SK-N-SH treated with all-trans-retinoic acid at 6 μM for 48 hours (cell line): ENCODE measurements at regions not wholly inside any gene's neighbourhood (a gene's known extent, or its start where the extent isn't known, plus 50 kb on each side); places are given as distances from the start of the nearest gene placed in this dataset.

Source experiments
- ATAC-seq: fragments of 200-7000 bp; cut with Tn5 transposase; 3 replicates; pipeline ENCODE4 v1.9.1; 2020; ENCODE audit warnings: mild to moderate bottlenecking, moderate library complexity
- ARNTL ChIP-seq: fragments of 450-650 bp; formaldehyde crosslinking; IDR thresholded peaks from 2 replicates; pipeline ENCODE4 v1.5.0; 2020; ENCODE audit warnings: low read depth, mild to moderate bottlenecking, moderate library complexity, borderline replicate concordance
- ESRRG ChIP-seq: fragments of 250-450 bp; sonication (Bioruptor Pico); IDR thresholded peaks from 2 replicates; pipeline ENCODE4 v1.6.1; 2021; ENCODE audit warnings: mild to moderate bottlenecking
- GLIS3 ChIP-seq: fragments of 250-450 bp; sonication (Bioruptor Pico); IDR thresholded peaks from 2 replicates; pipeline ENCODE4 v1.5.0; 2020; ENCODE audit warnings: mild to moderate bottlenecking, moderate library complexity
- ISL1 ChIP-seq: fragments of 250-450 bp; sonication (Bioruptor Pico); IDR thresholded peaks from 2 replicates; pipeline ENCODE4 v2.1.2; 2022; ENCODE audit warnings: mild to moderate bottlenecking, moderate library complexity
- OSR1 ChIP-seq: fragments of 250-450 bp; sonication (Bioruptor Pico); IDR thresholded peaks from 2 replicates; pipeline ENCODE4 v1.8.0; 2022; ENCODE audit warnings: moderate library complexity, mild to moderate bottlenecking, inconsistent platforms
- PPARA ChIP-seq: fragments of 250-450 bp; sonication (Bioruptor Pico); IDR thresholded peaks from 2 replicates; pipeline ENCODE4 v1.5.0; 2020; ENCODE audit warnings: mild to moderate bottlenecking, borderline replicate concordance
- RARB ChIP-seq: fragments of 250-450 bp; sonication (Bioruptor Pico); IDR thresholded peaks from 2 replicates; pipeline ENCODE4 v1.8.0; 2021; ENCODE audit warnings: mild to moderate bottlenecking, moderate library complexity
- SNAI2 ChIP-seq: fragments of 250-450 bp; sonication (Bioruptor Pico); IDR thresholded peaks from 2 replicates; pipeline ENCODE4 v1.5.0; 2020; ENCODE audit warnings: mild to moderate bottlenecking, moderate library complexity
- TCF4 ChIP-seq: fragments of 250-450 bp; sonication (Bioruptor Pico); IDR thresholded peaks from 2 replicates; pipeline ENCODE4 v1.8.0; 2021; ENCODE audit warnings: mild to moderate bottlenecking, moderate library complexity, borderline replicate concordance
- TOX ChIP-seq: fragments of 250-450 bp; sonication (Bioruptor Pico); IDR thresholded peaks from 2 replicates; pipeline ENCODE4 v1.8.0; 2021; ENCODE audit warnings: mild to moderate bottlenecking, moderate library complexity, borderline replicate concordance
- ZC3H10 ChIP-seq: fragments of 250-450 bp; sonication (Bioruptor Pico); IDR thresholded peaks from 2 replicates; pipeline ENCODE4 v1.5.1; 2021; ENCODE audit warnings: mild to moderate bottlenecking, moderate library complexity
- ZFP30 ChIP-seq: fragments of 450-650 bp; formaldehyde crosslinking; IDR thresholded peaks from 2 replicates; pipeline ENCODE4 v1.5.0; 2022; ENCODE audit warnings: mild to moderate bottlenecking, moderate library complexity
- ZNF565 ChIP-seq: fragments of 450-650 bp; formaldehyde crosslinking; conservative IDR thresholded peaks from 2 replicates; pipeline ENCODE4 v1.5.0; 2020; ENCODE audit warnings: low read depth, mild to moderate bottlenecking, moderate library complexity
- ZNF70 ChIP-seq: fragments of 450-650 bp; formaldehyde crosslinking; IDR thresholded peaks from 2 replicates; pipeline ENCODE4 v1.5.0; 2020; ENCODE audit warnings: mild to moderate bottlenecking, moderate library complexity
- ZNF8 ChIP-seq: fragments of 450-650 bp; formaldehyde crosslinking; IDR thresholded peaks from 2 replicates; pipeline ENCODE4 v1.5.0; 2020; ENCODE audit warnings: mild to moderate bottlenecking, moderate library complexity
- TF ChIP-seq, protein P1 (sequence below): fragments of 250-450 bp; sonication (Bioruptor Pico); IDR thresholded peaks from 2 replicates; pipeline ENCODE4 v1.8.0; 2021; ENCODE audit warnings: low read depth, mild to moderate bottlenecking, moderate library complexity, borderline replicate concordance
- TF ChIP-seq, protein P2 (sequence below): fragments of 250-450 bp; sonication (Bioruptor Pico); IDR thresholded peaks from 2 replicates; pipeline ENCODE4 v1.5.1; 2021; ENCODE audit warnings: mild to moderate bottlenecking, moderate library complexity
- TF ChIP-seq, protein P3 (sequence below): fragments of 250-450 bp; sonication (Bioruptor Pico); IDR thresholded peaks from 2 replicates; pipeline ENCODE4 v1.5.0; 2020; ENCODE audit warnings: mild to moderate bottlenecking, moderate library complexity
- TF ChIP-seq, protein P4 (sequence below): fragments of 250-450 bp; sonication (Bioruptor Pico); IDR thresholded peaks from 2 replicates; pipeline ENCODE4 v1.5.1; 2020; ENCODE audit warnings: low read depth, mild to moderate bottlenecking, moderate library complexity
- TF ChIP-seq, protein P5 (sequence below): fragments of 250-450 bp; sonication (Bioruptor Pico); IDR thresholded peaks from 2 replicates; pipeline ENCODE4 v1.8.0; 2020; ENCODE audit warnings: mild to moderate bottlenecking, moderate library complexity, borderline replicate concordance

DNA sequence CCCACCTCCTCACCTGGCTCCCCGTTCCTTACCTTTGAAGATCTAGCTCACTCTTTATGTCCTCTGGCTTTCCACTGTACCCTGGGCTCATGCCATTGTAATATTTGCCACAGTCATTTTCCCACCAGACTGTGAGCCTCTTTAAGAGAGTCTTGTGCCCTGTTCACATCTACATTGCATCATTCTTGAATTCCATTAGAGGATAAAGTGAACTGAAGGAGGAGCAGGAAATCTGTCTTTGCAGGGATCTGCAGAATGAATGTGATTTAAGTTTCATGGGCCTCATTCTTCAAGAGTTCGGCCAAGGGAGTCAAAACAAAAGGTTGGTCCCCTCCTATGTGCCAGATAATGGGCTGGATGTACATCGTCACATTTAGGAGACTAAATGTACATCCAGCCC lies 272.6 kb upstream of the CITED2 start:
- ATAC-seq = no peak

DNA sequence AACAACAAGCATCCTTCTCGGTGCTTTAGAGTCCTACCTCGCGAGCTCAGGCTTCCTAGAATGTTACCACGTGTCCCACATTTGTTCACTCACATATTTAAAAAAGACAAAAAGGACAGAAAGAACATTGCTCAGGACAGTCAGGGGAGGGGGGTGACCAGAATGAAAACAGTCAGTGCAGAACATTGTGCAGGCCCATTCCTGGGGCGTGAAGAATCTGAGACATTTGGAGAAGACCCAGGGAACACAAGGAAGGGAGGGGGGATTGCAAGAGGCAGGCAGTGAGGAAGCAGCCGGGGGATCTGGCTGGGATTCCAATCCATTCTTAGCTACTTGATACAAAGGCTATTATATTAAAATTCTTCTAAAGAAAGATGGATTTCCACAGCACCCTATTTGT lies 270.4 kb upstream of the CITED2 start:
- no peak for TF ChIP-seq TOX (CRISPR knock-in tag)
- ATAC-seq = peak; percentile 88

More for the DNA sequence above, 272.6 kb upstream of the CITED2 start:
- no peak for TF ChIP-seq ZNF70 (CRISPR knock-in tag)
- no peak for TF ChIP-seq ZFP30
- TF ChIP-seq, protein P1, sequence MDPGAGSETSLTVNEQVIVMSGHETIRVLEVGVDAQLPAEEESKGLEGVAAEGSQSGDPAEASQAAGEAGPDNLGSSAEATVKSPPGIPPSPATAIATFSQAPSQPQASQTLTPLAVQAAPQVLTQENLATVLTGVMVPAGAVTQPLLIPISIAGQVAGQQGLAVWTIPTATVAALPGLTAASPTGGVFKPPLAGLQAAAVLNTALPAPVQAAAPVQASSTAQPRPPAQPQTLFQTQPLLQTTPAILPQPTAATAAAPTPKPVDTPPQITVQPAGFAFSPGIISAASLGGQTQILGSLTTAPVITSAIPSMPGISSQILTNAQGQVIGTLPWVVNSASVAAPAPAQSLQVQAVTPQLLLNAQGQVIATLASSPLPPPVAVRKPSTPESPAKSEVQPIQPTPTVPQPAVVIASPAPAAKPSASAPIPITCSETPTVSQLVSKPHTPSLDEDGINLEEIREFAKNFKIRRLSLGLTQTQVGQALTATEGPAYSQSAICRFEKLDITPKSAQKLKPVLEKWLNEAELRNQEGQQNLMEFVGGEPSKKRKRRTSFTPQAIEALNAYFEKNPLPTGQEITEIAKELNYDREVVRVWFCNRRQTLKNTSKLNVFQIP (CRISPR knock-in tag) = no peak
- TF ChIP-seq ISL1 = no peak
- no peak for TF ChIP-seq RARB (CRISPR knock-in tag)
- TF ChIP-seq, protein P2, sequence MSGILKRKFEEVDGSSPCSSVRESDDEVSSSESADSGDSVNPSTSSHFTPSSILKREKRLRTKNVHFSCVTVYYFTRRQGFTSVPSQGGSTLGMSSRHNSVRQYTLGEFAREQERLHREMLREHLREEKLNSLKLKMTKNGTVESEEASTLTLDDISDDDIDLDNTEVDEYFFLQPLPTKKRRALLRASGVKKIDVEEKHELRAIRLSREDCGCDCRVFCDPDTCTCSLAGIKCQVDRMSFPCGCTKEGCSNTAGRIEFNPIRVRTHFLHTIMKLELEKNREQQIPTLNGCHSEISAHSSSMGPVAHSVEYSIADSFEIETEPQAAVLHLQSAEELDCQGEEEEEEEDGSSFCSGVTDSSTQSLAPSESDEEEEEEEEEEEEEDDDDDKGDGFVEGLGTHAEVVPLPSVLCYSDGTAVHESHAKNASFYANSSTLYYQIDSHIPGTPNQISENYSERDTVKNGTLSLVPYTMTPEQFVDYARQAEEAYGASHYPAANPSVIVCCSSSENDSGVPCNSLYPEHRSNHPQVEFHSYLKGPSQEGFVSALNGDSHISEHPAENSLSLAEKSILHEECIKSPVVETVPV (CRISPR knock-in tag) = no peak

DNA sequence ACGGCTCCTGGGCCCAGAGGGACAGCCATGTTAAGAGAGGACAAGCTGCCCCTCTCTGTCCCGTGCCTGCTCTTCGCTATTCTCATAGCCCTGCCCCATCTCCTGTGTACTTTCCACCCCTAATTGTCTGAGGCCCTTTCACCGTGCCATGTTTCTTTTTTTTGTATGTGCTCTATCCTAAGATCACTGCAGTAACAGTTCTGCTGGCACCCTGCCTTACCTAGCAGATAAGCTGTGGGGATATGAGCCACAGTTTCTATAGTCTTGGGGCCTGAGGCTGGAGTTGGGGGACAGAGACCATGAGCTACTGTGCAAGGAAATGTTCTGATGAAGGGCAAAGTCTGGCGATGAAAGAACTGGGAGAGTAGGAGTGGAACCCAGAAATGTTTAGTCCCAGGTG lies 269.5 kb upstream of the CITED2 start:
- no peak for ATAC-seq
- no peak for TF ChIP-seq OSR1
- no peak for TF ChIP-seq ZFP30
- no peak for TF ChIP-seq ISL1
- TF ChIP-seq, protein P3, sequence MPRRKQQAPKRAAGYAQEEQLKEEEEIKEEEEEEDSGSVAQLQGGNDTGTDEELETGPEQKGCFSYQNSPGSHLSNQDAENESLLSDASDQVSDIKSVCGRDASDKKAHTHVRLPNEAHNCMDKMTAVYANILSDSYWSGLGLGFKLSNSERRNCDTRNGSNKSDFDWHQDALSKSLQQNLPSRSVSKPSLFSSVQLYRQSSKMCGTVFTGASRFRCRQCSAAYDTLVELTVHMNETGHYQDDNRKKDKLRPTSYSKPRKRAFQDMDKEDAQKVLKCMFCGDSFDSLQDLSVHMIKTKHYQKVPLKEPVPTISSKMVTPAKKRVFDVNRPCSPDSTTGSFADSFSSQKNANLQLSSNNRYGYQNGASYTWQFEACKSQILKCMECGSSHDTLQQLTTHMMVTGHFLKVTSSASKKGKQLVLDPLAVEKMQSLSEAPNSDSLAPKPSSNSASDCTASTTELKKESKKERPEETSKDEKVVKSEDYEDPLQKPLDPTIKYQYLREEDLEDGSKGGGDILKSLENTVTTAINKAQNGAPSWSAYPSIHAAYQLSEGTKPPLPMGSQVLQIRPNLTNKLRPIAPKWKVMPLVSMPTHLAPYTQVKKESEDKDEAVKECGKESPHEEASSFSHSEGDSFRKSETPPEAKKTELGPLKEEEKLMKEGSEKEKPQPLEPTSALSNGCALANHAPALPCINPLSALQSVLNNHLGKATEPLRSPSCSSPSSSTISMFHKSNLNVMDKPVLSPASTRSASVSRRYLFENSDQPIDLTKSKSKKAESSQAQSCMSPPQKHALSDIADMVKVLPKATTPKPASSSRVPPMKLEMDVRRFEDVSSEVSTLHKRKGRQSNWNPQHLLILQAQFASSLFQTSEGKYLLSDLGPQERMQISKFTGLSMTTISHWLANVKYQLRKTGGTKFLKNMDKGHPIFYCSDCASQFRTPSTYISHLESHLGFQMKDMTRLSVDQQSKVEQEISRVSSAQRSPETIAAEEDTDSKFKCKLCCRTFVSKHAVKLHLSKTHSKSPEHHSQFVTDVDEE (CRISPR knock-in tag) = no peak
- TF ChIP-seq ARNTL (CRISPR knock-in tag) = no peak
- TF ChIP-seq ZC3H10 (CRISPR knock-in tag) = no peak
- TF ChIP-seq, protein P1 (CRISPR knock-in tag) = no peak
- no peak for TF ChIP-seq ZNF565 (CRISPR knock-in tag)
- no peak for TF ChIP-seq GLIS3 (CRISPR knock-in tag)
- no peak for TF ChIP-seq TCF4 (CRISPR knock-in tag)
- TF ChIP-seq RARB (CRISPR knock-in tag) = no peak
- no peak for TF ChIP-seq ZNF8 (CRISPR knock-in tag)
- no peak for TF ChIP-seq SNAI2 (CRISPR knock-in tag)
- TF ChIP-seq, protein P4, sequence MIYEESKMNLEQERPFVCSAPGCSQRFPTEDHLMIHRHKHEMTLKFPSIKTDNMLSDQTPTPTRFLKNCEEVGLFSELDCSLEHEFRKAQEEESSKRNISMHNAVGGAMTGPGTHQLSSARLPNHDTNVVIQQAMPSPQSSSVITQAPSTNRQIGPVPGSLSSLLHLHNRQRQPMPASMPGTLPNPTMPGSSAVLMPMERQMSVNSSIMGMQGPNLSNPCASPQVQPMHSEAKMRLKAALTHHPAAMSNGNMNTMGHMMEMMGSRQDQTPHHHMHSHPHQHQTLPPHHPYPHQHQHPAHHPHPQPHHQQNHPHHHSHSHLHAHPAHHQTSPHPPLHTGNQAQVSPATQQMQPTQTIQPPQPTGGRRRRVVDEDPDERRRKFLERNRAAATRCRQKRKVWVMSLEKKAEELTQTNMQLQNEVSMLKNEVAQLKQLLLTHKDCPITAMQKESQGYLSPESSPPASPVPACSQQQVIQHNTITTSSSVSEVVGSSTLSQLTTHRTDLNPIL = no peak
- no peak for TF ChIP-seq ZNF70 (CRISPR knock-in tag)

DNA sequence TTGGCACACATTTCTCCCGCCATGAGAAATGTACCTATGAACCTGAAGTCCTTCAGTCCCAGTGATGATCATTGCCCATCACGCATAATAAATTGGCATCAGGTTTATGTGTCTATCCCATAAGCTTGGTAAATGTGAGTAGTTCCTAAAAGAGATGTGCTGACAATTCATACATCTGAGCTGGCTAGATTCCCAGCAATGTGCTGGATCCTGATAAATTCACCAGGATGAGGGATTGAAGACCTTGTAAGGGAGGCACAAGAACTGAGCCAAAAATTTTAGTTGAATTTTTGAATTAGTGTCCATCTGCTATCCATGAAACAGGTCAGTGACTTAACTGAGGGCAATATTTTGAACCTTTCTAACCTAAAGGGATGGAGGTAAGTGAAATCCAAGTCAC lies 267.9 kb upstream of the CITED2 start:
- ATAC-seq = no peak
- no peak for TF ChIP-seq ZFP30
- TF ChIP-seq TOX (CRISPR knock-in tag) = no peak
- no peak for TF ChIP-seq PPARA (CRISPR knock-in tag)
- no peak for TF ChIP-seq TCF4 (CRISPR knock-in tag)
- TF ChIP-seq, protein P5, sequence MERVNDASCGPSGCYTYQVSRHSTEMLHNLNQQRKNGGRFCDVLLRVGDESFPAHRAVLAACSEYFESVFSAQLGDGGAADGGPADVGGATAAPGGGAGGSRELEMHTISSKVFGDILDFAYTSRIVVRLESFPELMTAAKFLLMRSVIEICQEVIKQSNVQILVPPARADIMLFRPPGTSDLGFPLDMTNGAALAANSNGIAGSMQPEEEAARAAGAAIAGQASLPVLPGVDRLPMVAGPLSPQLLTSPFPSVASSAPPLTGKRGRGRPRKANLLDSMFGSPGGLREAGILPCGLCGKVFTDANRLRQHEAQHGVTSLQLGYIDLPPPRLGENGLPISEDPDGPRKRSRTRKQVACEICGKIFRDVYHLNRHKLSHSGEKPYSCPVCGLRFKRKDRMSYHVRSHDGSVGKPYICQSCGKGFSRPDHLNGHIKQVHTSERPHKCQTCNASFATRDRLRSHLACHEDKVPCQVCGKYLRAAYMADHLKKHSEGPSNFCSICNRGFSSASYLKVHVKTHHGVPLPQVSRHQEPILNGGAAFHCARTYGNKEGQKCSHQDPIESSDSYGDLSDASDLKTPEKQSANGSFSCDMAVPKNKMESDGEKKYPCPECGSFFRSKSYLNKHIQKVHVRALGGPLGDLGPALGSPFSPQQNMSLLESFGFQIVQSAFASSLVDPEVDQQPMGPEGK (CRISPR knock-in tag) = no peak
- TF ChIP-seq ESRRG (CRISPR knock-in tag) = no peak
- no peak for TF ChIP-seq ARNTL (CRISPR knock-in tag)
- TF ChIP-seq OSR1 = no peak
- TF ChIP-seq, protein P2 (CRISPR knock-in tag) = no peak
- no peak for TF ChIP-seq GLIS3 (CRISPR knock-in tag)
- TF ChIP-seq, protein P4 = no peak
